ENCODE measurements at regions not wholly inside any gene's neighbourhood (a gene's known extent, or its start where the extent isn't known, plus 50 kb on each side); places are given as distances from the start of the nearest gene placed in this dataset.
"Not testable (repeated sequence)": the region's sequence is repeated elsewhere in the genome, so short reads cannot be mapped to it uniquely, and the experiment has no call there.

DNA sequence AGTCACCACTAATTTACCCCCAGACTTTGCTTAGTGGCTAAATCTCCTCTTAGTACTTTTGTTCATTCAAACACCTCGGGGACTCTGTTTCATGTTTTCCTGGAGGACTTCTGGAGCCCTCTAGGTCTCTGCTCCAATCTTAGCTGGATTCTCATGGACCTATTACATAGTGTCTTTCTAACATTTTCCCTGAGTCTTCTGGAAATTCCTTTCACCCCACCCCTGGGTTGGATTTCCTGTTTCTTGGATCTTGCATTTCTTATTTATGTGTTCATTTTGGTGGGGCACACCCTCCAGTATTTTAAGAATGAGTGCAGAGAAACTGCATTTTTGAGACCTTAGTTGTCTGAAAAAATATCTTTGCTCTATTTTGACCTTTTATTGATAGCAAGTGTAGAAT lies 220.1 kb downstream of the BLID start:
- no peak for DNase-seq

DNA sequence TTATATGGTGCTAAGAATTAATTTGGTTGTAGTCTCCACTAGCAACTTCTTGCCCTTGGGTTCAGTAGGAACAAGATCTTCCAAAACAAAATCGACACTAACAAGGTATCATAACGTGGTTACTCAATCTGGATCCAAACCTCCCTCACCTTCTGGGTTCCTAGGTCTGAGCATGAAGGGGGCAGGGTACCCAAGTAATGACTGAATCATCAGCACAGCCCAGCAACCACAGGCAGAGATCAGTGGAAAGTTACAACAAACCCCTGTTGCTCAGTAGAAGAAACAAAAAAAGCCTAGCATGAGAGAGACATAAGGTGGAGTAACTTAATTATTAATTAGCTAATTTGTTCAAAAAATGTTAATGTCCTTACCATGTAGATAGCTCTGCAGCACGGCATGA lies 221.4 kb downstream of the BLID start:
- no peak for DNase-seq

DNA sequence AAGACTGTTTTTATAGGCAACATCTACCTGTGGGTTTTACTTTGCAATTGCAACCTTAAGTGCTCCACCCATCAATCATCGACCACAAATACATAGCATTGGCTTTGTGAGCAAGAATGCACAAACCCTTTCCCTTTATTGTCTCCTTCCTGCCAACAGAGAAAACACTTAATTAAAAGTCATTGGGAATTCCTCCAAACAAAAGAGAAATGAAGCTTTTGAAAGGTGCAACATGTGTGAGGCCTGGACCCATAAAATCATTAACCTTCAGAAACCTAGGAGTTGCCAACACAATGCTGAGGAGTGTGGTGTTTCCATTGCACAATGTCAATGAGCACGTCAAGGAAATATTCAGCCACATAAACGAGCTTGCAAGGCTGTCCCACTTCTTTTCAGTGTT lies 223.2 kb downstream of the BLID start:
- no peak for DNase-seq

DNA sequence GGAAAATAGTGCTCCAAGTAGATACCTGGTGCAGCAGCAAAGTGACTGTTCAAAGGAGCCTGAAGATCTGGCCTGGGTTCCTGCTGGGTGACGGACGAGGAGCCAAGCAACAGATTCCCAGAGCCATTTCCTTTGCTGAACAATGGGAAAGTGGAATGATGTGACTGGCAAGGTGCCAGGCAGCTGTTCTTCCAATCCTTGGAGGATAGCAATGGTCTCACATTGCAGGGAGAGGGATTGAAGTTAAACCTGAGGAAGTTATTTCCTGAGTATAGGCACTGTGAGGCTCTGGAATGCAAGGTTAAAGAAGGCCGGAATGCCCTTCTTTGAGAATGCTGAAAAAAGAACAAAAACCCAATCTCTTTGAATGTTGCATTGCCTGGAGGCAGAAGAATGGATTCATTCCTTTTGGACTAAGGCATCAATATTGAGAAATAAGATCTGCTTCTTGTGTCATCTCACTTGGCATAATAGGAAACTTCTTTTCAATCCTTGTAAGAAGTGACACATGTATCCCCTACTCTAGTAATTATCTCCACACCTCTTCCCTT lies 223.8 kb downstream of the BLID start:
- DNase-seq, result no peak

DNA sequence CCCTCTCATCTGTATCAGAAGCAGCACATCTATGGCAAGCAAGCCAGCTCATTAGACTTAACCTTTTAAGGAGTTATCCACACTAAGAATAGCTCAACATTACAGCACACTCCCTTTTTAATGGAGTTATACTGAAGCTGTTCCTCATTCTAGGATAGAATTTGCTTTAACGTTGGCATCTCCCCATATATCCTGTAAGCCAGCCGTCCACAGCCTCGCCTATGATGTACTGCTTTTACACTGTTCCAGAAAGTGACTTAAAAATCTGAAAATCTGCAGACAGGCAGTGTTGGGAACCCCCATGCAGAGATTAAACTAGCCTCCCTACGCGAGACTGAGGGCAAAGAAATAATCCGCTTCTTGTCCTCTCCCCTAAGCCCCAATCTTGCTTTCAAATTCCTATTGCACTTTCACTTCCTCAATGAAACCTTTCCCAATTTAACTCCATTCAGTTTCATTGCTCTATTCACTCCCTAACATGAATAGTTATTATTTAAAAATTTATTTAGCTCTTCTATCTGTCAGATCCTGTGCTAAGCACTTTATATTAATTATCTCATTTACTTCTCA lies 225.0 kb downstream of the BLID start:
- DNase-seq, result peak; percentile 76

DNA sequence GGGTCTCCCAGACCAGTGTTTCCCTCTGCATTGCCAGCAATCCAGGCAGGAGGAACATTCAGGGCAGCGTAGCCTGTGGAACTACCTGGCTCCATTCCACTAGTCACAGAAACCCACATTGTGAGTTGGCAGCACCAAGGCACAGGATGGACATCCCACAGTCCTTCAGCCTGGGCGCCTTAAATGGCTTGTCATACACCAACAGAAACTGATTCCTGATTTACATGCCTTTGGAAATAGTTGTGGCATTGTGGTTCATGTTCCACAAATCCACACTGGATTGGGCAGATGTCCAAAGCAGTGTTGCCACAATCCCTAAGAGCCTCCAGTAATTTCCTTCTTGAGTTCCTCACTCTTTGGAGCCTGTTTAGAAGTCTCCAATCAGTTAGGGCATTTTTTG lies 225.6 kb downstream of the BLID start:
- no peak for DNase-seq

DNA sequence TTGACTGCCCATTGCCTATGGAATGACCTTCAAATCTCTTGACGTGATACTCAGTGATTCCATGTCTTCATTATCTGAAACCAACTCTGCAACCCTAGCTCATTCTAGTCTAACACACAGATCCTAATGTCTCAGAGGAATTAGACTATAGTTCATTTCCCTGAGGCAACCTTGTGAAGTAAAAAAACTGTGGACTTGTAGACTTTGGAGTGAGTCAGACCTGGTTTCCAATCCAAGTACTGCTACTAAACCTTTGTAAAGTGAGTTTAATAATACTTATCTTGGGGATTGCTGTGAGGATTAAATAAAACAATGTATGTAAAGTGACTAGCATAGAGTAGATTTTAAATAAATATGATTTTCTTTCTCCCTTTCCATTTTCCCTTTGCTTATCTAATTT lies 226.1 kb downstream of the BLID start:
- no peak for DNase-seq

DNA sequence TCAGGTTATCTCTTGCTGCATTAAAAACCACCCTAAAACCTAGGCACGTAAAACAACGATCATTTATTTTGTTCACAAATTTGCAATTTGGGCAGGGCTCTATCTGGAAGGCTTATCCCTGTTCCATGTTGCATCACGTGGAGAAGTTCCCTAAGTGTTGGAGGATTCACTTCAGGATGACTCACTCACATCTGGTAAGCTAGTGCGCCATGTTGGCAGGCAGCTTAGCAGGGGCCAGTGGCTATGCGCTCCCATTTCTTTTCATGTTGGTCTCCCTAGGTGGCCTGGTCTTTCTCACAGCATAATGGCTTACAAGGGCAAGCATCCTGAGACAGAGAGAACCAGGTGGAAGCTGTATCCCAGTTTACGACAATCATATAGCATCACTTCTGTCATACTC lies 226.8 kb downstream of the BLID start:
- no peak for DNase-seq

DNA sequence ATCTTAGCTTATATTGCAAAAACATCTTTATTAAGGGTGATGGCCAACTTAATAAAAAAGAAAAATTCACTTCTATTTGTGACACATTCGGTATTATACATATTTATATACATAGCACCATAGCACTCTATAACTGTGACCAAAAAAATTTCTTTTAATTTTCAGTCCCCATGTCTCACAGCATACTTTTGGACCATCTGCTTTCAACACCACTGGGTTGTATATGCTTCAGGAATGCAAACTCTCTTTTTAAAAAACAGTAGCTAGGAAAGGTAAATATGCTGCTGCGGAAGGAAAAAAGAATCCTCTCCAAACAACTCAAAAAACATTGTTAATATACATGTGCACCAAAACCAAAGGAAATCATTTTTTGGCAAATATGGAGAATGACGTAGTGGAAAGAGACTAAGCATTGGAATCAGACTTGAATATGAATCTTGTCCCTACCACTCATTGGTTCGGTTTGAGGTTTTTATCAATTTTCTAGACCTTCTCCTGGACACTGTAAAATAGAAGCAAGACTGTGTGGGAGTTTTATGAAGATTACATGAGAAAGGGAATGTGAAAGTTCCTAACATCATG lies 227.9 kb downstream of the BLID start:
- no peak for DNase-seq

DNA sequence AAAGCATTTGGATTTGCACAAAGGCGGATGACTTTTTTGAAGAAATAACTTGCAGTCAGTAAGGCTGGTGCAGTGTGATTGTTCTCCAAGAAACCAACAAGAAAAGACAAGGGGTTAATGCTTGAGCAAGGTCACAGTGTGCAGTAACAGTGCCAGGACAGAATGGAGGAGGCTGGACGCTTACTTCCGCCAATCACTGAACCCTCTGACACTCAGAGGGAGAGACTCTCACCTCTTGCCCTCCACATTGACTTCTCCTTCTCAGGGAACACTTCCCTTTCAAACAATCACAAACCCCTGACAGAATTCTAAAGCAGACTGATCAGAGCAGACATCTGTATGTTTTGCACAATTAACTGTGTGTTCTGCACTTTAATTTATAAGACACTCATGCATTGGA lies 228.4 kb downstream of the BLID start:
- DNase-seq, result peak; percentile 74

DNA sequence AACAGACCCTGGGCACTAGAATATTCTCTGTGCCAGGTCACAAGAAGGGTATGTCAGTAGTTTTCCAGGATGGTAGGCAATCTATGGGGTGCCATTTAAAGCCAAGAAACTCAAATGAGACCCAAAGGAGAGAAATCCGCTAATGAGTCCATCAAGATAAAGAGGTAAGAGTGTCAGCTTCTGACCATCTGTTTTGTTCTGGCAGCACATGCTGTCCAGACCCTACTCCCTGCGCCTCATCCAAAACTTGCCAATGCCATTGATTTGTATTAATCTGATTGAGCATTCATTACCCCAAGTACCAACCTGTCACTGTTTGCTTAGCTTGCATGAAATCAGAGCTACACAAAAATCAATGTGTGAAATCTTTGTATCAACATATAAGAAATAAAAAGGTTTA lies 229.0 kb downstream of the BLID start:
- no peak for DNase-seq

DNA sequence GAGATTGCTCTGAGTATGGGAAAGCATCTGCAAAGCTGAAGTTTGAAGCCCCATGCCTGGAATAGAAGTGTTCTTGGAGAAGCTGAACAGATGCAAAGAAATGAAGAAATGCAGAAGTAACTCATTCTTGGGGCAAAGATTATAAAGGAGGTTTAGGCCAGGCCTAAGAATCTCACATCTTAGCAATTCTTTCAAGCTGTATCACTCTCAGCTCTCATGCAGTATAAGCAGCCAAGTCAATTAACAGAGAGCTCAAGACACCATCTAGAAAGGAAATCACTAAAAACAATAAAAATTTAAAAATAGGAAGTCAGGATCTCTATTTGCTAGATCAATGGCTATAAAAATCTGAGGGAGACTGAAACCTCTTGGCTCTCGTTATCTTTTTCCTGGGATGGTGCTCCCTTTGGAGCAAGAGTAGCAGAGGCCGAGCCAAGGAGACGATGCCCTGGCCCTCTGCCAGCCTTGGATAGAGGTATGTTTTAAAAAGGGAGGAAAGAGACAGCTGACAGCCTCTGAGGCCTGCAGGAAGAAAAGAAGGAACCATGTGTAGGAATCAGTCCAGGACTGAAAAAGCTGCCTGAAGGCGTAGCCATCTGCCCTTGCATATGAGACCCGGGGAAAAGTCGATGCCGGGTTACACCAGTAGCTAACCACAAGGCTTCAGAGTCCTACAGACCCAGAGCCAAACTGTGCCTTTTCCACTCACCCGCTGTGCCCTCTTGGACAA lies 229.8 kb downstream of the BLID start:
- DNase-seq, result no peak

DNA sequence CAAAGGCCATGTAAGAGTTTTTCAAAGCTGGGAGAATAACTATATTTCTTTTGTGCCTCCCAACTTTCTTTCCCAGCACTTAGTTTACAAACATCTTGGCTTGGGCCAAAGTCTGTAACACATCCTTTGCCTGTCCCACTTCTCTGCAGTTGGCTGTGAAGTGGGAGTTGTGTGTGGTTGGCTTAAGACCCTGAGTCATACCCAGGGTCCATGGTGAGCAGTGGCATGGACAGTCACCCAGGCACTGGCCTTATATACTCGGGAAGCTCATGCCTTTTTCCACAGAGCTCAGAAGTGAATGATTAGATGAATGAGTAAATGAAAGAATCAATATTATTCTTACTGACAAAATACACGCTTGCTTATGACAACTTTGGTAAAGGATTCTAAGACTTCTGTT lies 231.4 kb downstream of the BLID start:
- DNase-seq, result no peak

DNA sequence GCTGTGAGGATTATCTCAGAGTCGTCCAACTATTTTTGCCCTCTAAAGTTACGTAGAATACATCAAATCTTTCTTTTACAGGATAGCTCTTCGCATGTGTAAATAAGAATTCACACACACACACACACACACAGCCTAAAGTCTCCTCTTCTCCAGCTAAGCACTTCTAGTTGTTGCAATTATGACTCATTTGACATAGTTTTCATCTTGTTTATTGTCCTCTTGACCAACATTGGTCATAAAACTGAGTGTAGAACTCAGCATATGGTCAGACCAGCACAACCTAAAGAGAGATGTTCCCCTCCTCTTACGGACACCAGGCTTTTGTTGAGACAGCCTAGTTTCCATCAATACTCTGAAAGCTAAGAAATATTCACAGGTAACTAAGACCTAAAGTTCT lies 234.2 kb downstream of the BLID start:
- DNase-seq, result no peak

DNA sequence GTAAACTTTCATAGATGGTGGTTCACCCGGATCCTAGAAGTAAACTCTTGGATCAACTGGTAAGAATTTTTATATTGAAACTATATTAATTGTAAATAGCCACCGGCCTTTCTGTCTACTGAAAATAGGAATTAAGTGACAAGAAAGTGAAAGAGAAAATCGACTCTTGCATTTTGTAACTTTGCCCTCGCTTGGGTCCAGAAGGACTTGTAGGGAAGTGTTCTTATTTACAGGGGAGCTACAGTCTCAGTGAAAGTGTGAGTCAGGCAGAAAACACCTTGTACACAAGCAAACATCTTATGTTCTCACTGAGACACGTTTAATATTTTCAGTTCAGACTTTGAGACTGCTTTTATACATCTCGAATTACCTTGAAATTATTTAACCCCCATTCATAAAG lies 238.9 kb downstream of the BLID start:
- peak; percentile 48 for DNase-seq

DNA sequence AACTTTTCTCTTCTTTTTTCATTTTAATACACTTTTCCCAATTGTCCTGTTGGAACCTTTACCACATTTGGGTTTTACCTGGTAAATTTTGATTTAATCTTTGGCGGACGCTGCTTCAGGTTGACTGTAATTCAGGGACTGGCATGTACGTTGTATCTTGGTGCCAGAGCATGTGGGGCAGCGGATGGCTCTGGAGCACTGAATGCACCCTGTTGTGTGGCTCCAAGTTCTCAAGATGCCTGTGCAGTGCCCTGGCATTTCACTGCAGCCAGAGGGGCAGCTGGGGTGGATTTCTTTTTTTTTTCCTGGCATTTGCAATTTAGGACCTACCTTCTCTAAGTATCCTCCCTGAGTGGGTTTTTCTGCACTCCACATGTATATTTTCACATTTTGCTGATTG lies 242.2 kb downstream of the BLID start:
- DNase-seq, result no peak

DNA sequence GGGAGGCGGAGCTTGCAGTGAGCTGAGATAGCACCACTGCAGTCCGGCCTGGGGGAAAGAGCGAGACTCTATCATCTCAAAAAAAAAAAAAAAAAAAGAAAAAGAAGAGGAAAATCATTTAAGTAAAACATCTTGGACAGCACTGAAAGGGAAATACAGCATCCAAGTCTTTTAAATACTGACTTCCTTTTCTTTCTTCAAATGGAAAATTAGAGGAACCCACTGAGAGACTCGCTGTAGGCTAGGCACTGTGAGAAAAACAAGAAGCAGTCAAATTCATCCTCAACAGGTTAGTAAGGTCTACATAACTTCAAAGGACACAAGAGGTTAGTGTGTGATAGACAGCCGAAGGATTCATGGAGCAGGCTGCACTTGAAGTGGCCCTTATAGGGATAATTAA lies 243.7 kb downstream of the BLID start:
- DNase-seq, result no peak

DNA sequence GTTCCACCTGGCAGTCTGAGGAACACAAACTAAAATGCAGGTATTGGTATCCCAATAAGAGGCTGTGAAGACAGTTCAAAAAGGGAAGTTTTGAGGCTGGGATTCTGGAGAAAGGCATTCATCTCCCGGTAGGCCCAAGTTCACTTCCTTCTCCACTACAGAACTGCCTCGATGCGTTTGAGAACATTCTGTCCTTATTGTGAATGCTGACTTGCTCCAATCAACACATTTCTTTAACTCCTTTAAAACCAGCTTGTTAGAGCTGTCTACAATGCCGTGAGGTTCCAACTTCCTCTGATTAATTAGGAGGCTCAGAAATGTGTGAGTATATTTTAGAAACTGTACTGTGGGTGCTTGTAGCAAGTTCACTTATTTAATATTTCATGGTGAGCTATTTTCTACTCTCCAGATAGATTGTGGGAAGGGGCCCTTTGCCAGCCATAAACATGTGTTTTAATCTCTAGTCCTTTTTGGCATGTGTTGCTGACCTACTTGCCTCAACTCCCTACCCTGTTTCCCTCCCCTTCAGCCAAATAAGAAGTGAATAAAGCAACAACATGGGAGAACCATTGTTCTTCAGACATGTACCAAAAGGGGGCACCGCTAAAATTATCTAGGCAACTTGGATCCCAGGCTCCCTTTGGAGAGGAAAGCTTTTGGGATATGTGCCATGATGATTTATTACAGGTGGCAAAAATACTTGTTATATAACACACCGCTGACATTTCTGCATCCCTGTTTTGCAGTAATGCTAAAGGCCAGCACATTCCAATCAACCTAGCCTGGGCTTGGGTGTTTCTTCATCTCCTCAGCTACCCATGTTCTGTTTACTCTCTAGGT lies 245.6 kb downstream of the BLID start:
- no peak for DNase-seq

DNA sequence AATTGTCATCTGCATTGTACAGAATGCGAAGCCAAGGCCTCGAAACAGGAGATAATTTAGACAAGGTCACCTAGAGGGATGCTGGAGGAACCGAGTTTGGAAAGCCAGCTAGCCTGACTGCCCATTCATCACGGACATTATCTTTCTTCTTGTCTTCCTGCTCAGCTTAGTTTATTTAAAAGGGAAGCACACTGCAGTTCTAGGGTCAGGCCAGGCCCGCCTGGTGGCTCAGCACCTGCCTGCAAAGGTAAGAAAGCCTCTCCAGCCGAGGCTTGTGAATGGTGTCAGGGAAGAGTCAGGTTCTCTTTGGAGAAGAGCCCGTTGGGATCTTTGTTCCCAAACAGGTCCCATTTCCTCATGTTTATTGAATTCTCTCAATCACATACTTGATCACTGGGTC lies 246.5 kb downstream of the BLID start:
- no peak for DNase-seq

DNA sequence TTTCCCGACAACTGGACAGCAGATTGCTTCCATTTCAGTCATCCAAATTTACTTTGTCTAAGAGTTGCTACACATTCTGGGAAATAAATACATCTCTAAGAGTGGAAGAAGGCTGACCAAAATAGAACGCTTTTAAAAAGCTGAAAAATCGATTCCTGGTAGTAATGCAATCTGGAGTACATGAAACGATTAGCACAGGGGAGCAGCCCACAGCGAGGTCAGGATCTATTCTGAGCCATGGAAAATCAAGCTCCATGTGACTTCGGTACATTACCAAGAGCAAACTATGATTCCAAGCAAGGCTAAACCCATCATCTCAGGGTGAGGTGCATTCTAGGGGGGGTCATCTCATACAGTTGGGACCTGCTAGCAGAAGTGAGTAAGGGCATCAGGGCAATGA lies 249.3 kb downstream of the BLID start:
- DNase-seq, result no peak

DNA sequence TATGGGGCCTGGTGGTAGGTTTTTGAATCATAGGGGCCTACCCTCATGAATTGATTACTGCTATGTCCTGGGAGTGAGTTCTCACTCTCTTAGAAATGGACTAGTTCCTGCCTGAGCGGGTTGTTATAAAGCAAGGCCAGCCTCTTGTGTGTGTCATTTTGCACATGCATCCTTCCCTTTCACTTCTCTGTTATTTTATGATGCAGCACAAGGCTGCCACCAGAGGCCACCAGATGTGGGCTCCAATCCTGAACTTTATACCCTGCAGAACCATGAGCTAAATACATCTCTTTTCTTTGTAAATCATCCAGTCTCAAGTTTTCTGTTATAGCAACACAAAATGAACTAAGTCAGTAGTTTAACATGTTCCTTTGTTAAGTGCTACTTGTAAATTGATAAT lies 251.4 kb downstream of the BLID start:
- peak; percentile 15 for DNase-seq

DNA sequence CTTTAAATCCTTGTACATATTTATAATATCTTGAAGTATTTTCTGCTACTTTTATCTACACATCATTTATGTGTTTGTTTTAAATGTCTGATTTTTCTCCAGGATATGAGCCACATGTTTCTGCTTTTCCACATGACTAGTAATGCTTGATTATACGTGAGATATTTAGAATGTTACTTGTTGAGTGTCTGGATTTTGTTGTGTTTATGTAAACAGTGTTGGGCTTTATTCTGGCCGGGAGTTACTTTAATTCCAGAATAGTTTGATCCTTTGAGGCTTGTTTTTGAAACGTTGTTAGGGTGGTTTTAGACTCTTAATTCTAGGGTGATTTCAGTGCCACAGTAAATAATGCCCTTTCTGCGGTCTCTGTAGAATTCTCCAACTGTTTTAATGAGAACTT lies 252.9 kb downstream of the BLID start:
- DNase-seq, result no peak

DNA sequence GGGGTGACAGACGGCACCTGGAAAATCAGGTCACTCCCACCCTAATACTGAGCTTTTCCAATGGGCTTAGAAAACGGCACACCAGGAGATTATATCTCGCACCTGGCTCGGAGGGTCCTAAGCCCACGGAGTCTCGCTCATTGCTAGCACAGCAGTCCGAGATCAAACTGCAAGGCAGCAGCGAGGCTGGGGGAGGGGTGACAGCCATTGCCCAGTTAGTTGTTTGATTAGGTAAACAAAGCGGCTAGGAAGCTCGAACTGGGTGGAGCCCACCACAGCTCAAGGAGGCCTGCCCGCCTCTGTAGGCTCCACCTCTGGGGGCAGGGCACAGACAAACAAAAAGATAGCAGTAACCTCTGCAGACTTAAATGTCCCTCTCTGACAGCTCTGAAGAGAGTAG lies 260.9 kb downstream of the BLID start:
- DNase-seq, result not testable (repeated sequence)

DNA sequence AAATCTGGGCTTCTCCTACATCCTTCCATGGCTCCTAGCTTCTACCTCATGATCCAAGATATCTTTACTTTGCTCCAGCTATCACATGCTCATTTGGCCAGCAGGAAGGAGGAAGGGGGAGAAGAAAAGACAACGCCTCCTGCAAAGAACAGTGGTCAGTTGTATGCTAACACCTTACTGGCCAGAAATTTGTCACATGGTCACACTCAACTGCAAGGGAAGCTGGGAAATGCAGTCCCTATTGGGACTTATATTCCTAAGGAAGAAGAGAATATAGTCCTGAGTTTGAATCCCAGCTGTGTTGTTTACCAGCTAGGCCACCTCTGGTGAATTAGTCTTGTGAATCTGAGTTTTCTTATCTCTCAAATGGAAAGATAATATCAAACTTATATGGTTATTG lies 272.0 kb downstream of the BLID start:
- no peak for DNase-seq

Measured in suppressor macrophage treated with lipopolysaccharide for 4 hours (primary cell).